SK-N-SH (cell line): ENCODE measurements at regions not wholly inside any gene's neighbourhood (a gene's known extent, or its start where the extent isn't known, plus 50 kb on each side); places are given as distances from the start of the nearest gene placed in this dataset.

Experiments used
- CTCF ChIA-PET: fragments of 300-600, 350-600 bp; formaldehyde crosslinking; extraction: SDS; loops from one replicate; lab custom pipeline; 2021; lab: Yijun Ruan, JAX
- POLR2A ChIA-PET: fragments of 350-600 bp; sonication (Branson Sonifier 250); formaldehyde crosslinking; extraction: SDS; loops from one replicate; lab custom pipeline; 2020; ENCODE audit warnings: antibody characterized with exemption, inconsistent platforms; lab: Yijun Ruan, JAX
- DNase-seq: peaks from one replicate; pipeline ENCODE4 v3.0.0; 2012
- H2AFZ ChIP-seq: fragments of 200-600 bp; sonication (generic); 2 replicates; pipeline ENCODE4 v1.8.1; 2016; ENCODE audit warnings: antibody characterized with exemption, mild to moderate bottlenecking, low read depth
- H3F3A ChIP-seq: fragments of 200-600 bp; sonication (generic); replicated peaks from 2 replicates; pipeline ENCODE3; 2016; ENCODE audit warnings: antibody characterized with exemption, mild to moderate bottlenecking; ENCODE audit not compliant: insufficient read depth
- H3K27ac ChIP-seq, 2 experiments: fragments of 200-500 bp in 1 of 2; fragments of 200-600 bp in 1 of 2; sonication (Bioruptor generic) in 1 of 2; sonication (generic), shearing (Covaris generic) in 1 of 2; 2 replicates each; pipeline versions ENCODE4 v1.5.1 to v1.6.1; 2014 to 2016; ENCODE audit warnings: low read depth in 2 of 2, inconsistent platforms in 1 of 2, low read length in 1 of 2, mild to moderate bottlenecking in 1 of 2, mixed read lengths in 1 of 2
- H3K27me3 ChIP-seq: fragments of 200-600 bp; sonication (generic), shearing (Covaris generic); 2 replicates; pipeline ENCODE4 v1.6.1; 2016; ENCODE audit warnings: mixed run types; ENCODE audit not compliant: insufficient read depth
- H3K36me3 ChIP-seq, 2 experiments: fragments of 200-500 bp in 1 of 2; fragments of 200-600 bp in 1 of 2; sonication (Bioruptor generic) in 1 of 2; sonication (generic) in 1 of 2; replicated peaks in 1 of 2; 2 replicates each; pipeline versions ENCODE3 to v1.5.1; 2014 to 2016; ENCODE audit warnings: low read length in 1 of 2, mild to moderate bottlenecking in 1 of 2; ENCODE audit not compliant: insufficient read depth in 2 of 2, control insufficient read depth in 1 of 2
- H3K4me1 ChIP-seq, 2 experiments: fragments of 200-500 bp in 1 of 2; fragments of 200-600 bp in 1 of 2; sonication (Bioruptor generic) in 1 of 2; sonication (generic), shearing (Covaris generic) in 1 of 2; 2 replicates each; pipeline versions ENCODE4 v1.5.1 to v1.6.1; 2014 to 2016; ENCODE audit warnings: low read depth in 1 of 2, low read length in 1 of 2, mixed run types in 1 of 2; ENCODE audit not compliant: insufficient read depth in 2 of 2, control insufficient read depth in 1 of 2
- H3K4me2 ChIP-seq: fragments of 200-600 bp; sonication (generic), shearing (Covaris generic); 2 replicates; pipeline ENCODE4 v1.6.1; 2017; ENCODE audit warnings: mixed run types
- H3K4me3 ChIP-seq, 2 experiments: fragments of 200-500 bp in 1 of 2; fragments of 200-600 bp in 1 of 2; sonication (Bioruptor generic) in 1 of 2; sonication (generic), shearing (Covaris generic) in 1 of 2; 2 replicates each; pipeline versions ENCODE4 v1.5.1 to v1.8.1; 2014 to 2016; ENCODE audit warnings: low read depth in 2 of 2, inconsistent platforms in 1 of 2, low read length in 1 of 2, mild to moderate bottlenecking in 1 of 2, mixed read lengths in 1 of 2, moderate library complexity in 1 of 2
- H3K79me2 ChIP-seq: fragments of 200-600 bp; sonication (generic); 2 replicates; pipeline ENCODE4 v1.8.1; 2017; ENCODE audit warnings: mild to moderate bottlenecking; ENCODE audit not compliant: insufficient read depth
- H3K9ac ChIP-seq: fragments of 200-600 bp; sonication (generic); 2 replicates; pipeline ENCODE4 v1.6.1; 2017; ENCODE audit warnings: mixed run types
- H3K9me2 ChIP-seq: fragments of 200-600 bp; sonication (generic); 2 replicates; pipeline ENCODE4 v1.6.1; 2017; ENCODE audit warnings: mixed run types
- H3K9me3 ChIP-seq: fragments of 200-600 bp; sonication (generic); 2 replicates; pipeline ENCODE4 v1.6.1; 2017; ENCODE audit warnings: mixed run types, mild to moderate bottlenecking, moderate library complexity
- H4K20me1 ChIP-seq: fragments of 200-600 bp; sonication (generic); 2 replicates; pipeline ENCODE4 v1.6.1; 2017; ENCODE audit warnings: mild to moderate bottlenecking, mixed run types; ENCODE audit not compliant: insufficient read depth
- CHD2 ChIP-seq: fragments of 150-350 bp; IDR thresholded peaks from 2 replicates; pipeline ENCODE4 v1.6.1; 2018; ENCODE audit warnings: low read length; ENCODE audit not compliant: partially characterized antibody
- ELF1 ChIP-seq: IDR thresholded peaks from 2 replicates; pipeline ENCODE4 v1.4.0; 2012
- EP300 ChIP-seq, 2 experiments: IDR thresholded peaks; 2 replicates each; pipeline versions ENCODE4 v1.4.0 to v1.6.1; 2012; ENCODE audit warnings: borderline replicate concordance in 1 of 2, low read depth in 1 of 2, low read length in 1 of 2
- EZH2phosphoT487 ChIP-seq: fragments of 200-600 bp; sonication (generic); IDR thresholded peaks from 2 replicates; pipeline ENCODE4 v1.6.1; 2017; ENCODE audit warnings: low read depth, mixed run types, mild to moderate bottlenecking, antibody characterized with exemption, moderate library complexity, borderline replicate concordance
- FOSL2 ChIP-seq: IDR thresholded peaks from 2 replicates; pipeline ENCODE4 v1.4.0; 2012; ENCODE audit warnings: low read depth, mild to moderate bottlenecking, moderate library complexity, borderline replicate concordance
- FOXJ3 ChIP-seq: sonication (generic); formaldehyde crosslinking; IDR thresholded peaks from 2 replicates; pipeline ENCODE4 v1.5.1; 2020; ENCODE audit warnings: mild to moderate bottlenecking, missing genetic modification reagents
- FOXM1 ChIP-seq: IDR thresholded peaks from 2 replicates; pipeline ENCODE4 v1.4.0; 2012; ENCODE audit warnings: low read depth, mild to moderate bottlenecking
- GABPA ChIP-seq: IDR thresholded peaks from 2 replicates; pipeline ENCODE4 v1.4.0; 2012; ENCODE audit warnings: low read depth, mild to moderate bottlenecking
- IRF3 ChIP-seq: fragments of 150-350 bp; IDR thresholded peaks from 2 replicates; pipeline ENCODE4 v1.6.1; 2016; ENCODE audit warnings: mild to moderate bottlenecking, low read depth, low read length
- JUND ChIP-seq: IDR thresholded peaks from 2 replicates; pipeline ENCODE4 v1.4.0; 2012
- MAX ChIP-seq: IDR thresholded peaks from 2 replicates; pipeline ENCODE4 v1.4.0; 2012; ENCODE audit warnings: low read depth
- MXI1 ChIP-seq: IDR thresholded peaks from 2 replicates; pipeline ENCODE4 v1.6.1; 2012; ENCODE audit warnings: mild to moderate bottlenecking, low read depth, low read length, improper control_type of control experiment
- NFIC ChIP-seq: IDR thresholded peaks from 2 replicates; pipeline ENCODE4 v1.4.0; 2012; ENCODE audit warnings: borderline replicate concordance
- NRF1 ChIP-seq: IDR thresholded peaks from 2 replicates; pipeline ENCODE4 v1.6.1; 2012; ENCODE audit warnings: low read depth, mild to moderate bottlenecking, low read length
- PBX3 ChIP-seq: IDR thresholded peaks from 2 replicates; pipeline ENCODE4; 2012
- POLR2AphosphoS5 ChIP-seq: IDR thresholded peaks from 2 replicates; pipeline ENCODE4 v1.6.1; 2012; ENCODE audit warnings: low read depth, low read length
- RAD21 ChIP-seq: IDR thresholded peaks from 2 replicates; pipeline ENCODE4 v1.6.1; 2012; ENCODE audit warnings: mild to moderate bottlenecking, low read length
- RCOR1 ChIP-seq: fragments of 150-350 bp; IDR thresholded peaks from 2 replicates; pipeline ENCODE4 v1.6.1; 2017; ENCODE audit warnings: antibody characterized with exemption, low read length
- REST ChIP-seq: IDR thresholded peaks from 2 replicates; pipeline ENCODE4 v1.6.1; 2012; ENCODE audit warnings: mild to moderate bottlenecking, low read depth, low read length, moderate library complexity
- RFX5 ChIP-seq: IDR thresholded peaks from 2 replicates; pipeline ENCODE4 v1.6.1; 2012; ENCODE audit warnings: mild to moderate bottlenecking, improper control_type of control experiment, low read length
- RXRA ChIP-seq: IDR thresholded peaks from 2 replicates; pipeline ENCODE4 v1.4.0; 2012; ENCODE audit warnings: low read depth, mild to moderate bottlenecking, borderline replicate concordance
- SIN3A ChIP-seq: IDR thresholded peaks from 2 replicates; pipeline ENCODE4 v1.6.1; 2012; ENCODE audit warnings: low read depth, mild to moderate bottlenecking, low read length, moderate library complexity, borderline replicate concordance
- TAF1 ChIP-seq: IDR thresholded peaks from 2 replicates; pipeline ENCODE4 v1.6.1; 2012; ENCODE audit warnings: low read depth, mild to moderate bottlenecking, low read length, moderate library complexity, borderline replicate concordance
- TCF12 ChIP-seq: IDR thresholded peaks from 2 replicates; pipeline ENCODE4 v1.4.0; 2012
- TEAD4 ChIP-seq: IDR thresholded peaks from 2 replicates; pipeline ENCODE4 v1.4.0; 2012; ENCODE audit warnings: mild to moderate bottlenecking, borderline replicate concordance; ENCODE audit not compliant: insufficient read depth
- USF1 ChIP-seq: IDR thresholded peaks from 2 replicates; pipeline ENCODE4 v1.4.0; 2012; ENCODE audit warnings: low read depth, borderline replicate concordance
- USF2 ChIP-seq: fragments of 150-350 bp; IDR thresholded peaks from 2 replicates; pipeline ENCODE4 v1.6.1; 2017; ENCODE audit warnings: antibody characterized with exemption, low read length, low read depth, borderline replicate concordance
- YY1 ChIP-seq: IDR thresholded peaks from 2 replicates; pipeline ENCODE4 v1.4.0; 2012; ENCODE audit warnings: low read depth, mild to moderate bottlenecking

- no peaks in the 10 kb centered on the region for H3K36me3 ChIP-seq
- H4K20me1 ChIP-seq: no peaks in the 10 kb centered on the region
- H3K9ac ChIP-seq: no peak overlapping the region
- no peak overlapping the region for H3K4me2 ChIP-seq
- DNase-seq: no peak
- CTCF ChIA-PET: interaction anchor here (1.1 kb wide), 1 partner anchor 10 kb away, joined by 4 read pairs; no protein-coding TSS in a partner anchor
- H3K27ac ChIP-seq: no peak overlapping the region
- H2AFZ ChIP-seq: no peak overlapping the region
- peaks cover 3% of the 10 kb centered on the region for H3F3A ChIP-seq
- no peak overlapping the region for H3K4me3 ChIP-seq
- no peaks in the 10 kb centered on the region for H3K9me3 ChIP-seq
- no peak for TF ChIP-seq MAX
- TF ChIP-seq RXRA: no peak
- TF ChIP-seq FOSL2: peak; percentile 66; the same call in 1 of the 2 replicates
- TF ChIP-seq FOXM1: no peak
- TF ChIP-seq FOXJ3 (CRISPR knock-in tag): no peak
- no peak for TF ChIP-seq USF1
- peak; percentile 11; the same call in 1 of the 2 replicates for TF ChIP-seq PBX3
- no peak for TF ChIP-seq TAF1
- TF ChIP-seq YY1: no peak
- no peak for TF ChIP-seq REST
- no peak for TF ChIP-seq MXI1
- TF ChIP-seq USF2: no peak
- TF ChIP-seq RFX5: no peak
- no peak for TF ChIP-seq GABPA
- no peak for TF ChIP-seq ELF1
- TF ChIP-seq SIN3A: no peak
- no peak for TF ChIP-seq EZH2phosphoT487
- no peak for TF ChIP-seq IRF3
- no peak for TF ChIP-seq CHD2
- TF ChIP-seq RAD21: no peak
- TF ChIP-seq EP300 (IDR thresholded peaks at IDR 0.05; ENCODE audit: borderline replicate concordance in 1 of 2, low read depth in 1 of 2, low read length in 1 of 2): peak in 1 of 2 experiments; percentile 40; a peak in 1 of 4 replicates
- no peak for TF ChIP-seq NFIC
- TF ChIP-seq TCF12: peak; percentile 62
- no peak for TF ChIP-seq RCOR1
- TF ChIP-seq TEAD4: no peak
- peak; percentile 55 for TF ChIP-seq JUND
- TF ChIP-seq NRF1: no peak
- no peak for TF ChIP-seq POLR2AphosphoS5
- TF ChIP-seq, all 33 proteins: peak for 5
- H3K79me2 ChIP-seq: no peaks in the 10 kb centered on the region
- H3K27me3 ChIP-seq: no peaks in the 10 kb centered on the region
- no peaks in the 10 kb centered on the region for H3K9me2 ChIP-seq
- POLR2A ChIA-PET: no interaction called here
- H3K4me1 ChIP-seq: no peaks in the 10 kb centered on the region; a peak in 1 of 4 replicates
These were observed 856.3 kb downstream of the RPA4 start for GRCh38 chrX:97740044-97740443.
